Fibroblast of mammary gland (primary cell): ENCODE measurements at regions not wholly inside any gene's neighbourhood (a gene's known extent, or its start where the extent isn't known, plus 50 kb on each side); places are given as distances from the start of the nearest gene placed in this dataset.
"Not testable (repeated sequence)": the region's sequence is repeated elsewhere in the genome, so short reads cannot be mapped to it uniquely, and the experiment has no call there.

Experiments used
- DNase-seq: peaks from one replicate; pipeline ENCODE4 v3.0.0-alpha.2; 2010; ENCODE audit warnings: low read depth
- H3K4me3 ChIP-seq: 2 replicates; pipeline ENCODE4 v1.5.1; 2011; ENCODE audit warnings: low read depth, mild to moderate bottlenecking, low read length, moderate library complexity; ENCODE audit not compliant: control insufficient read depth
- CTCF ChIP-seq: conservative IDR thresholded peaks from 2 replicates; pipeline ENCODE4 v1.5.1; 2011; ENCODE audit warnings: low read depth, low read length, inconsistent platforms; ENCODE audit not compliant: control insufficient read depth, insufficient read depth

DNA sequence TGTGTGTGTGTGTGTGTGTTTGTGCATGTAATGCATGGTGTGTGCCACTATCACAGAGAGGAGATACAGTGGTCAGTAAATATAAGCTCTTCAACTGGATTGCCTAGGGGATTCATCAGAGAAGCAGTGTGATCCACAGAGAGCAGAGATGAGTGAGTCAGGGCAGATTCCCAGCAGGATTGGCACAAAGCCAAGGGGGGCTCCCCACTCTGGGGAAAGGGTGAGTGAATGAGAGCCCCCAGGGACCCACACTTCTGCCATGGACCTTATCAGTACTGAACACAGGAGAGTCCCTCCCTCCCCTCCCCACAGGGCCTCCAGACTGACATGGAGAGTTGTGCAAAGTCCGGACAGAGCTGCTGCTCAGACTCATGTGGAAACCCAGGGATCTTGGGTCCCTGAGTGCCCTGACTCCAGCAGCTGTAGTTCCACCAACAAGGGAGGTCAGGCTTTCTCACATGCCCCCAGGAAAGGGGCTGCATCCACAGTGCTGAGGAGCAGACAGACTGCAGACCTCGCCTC is 748.8 kb downstream of the NR4A2 start:
- DNase-seq: no peak
- H3K4me3 ChIP-seq: no peak overlapping the region
- no peak for TF ChIP-seq CTCF

- H3K4me3 ChIP-seq: no peak overlapping the region
- DNase-seq: no peak
- TF ChIP-seq CTCF: no peak
These were observed 757.6 kb downstream of the NR4A2 start for GRCh38 chr2:155574941-155575340.

GRCh38 chr2:155547571-155547970 is 785.0 kb downstream of the NR4A2 start:
- TF ChIP-seq CTCF: no peak
- H3K4me3 ChIP-seq: no peak overlapping the region
- no peak for DNase-seq

- no peak for TF ChIP-seq CTCF
These were observed 785.6 kb downstream of the NR4A2 start for GRCh38 chr2:155546721-155547555.

DNA sequence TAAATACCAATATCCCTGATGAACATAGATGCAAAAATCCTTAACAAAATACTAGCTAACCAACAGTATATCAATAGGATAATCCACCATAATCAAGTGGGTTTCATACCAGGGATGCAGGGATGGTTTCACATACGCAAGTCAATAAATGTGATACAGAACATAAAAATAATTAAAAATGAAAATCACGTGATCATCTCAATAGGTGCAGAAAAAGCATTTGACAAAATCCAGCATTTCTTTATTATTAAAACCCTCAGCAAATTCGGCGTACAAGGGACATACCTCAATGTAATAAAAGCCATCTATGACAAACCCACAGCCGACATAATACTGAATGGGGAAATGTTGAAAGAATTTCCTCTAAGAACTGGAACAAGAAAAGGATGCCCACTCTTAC is 793.5 kb downstream of the NR4A2 start:
- H3K4me3 ChIP-seq, DNase-seq: not testable (repeated sequence)

More at GRCh38 chr2:155546721-155547555, 785.6 kb downstream of the NR4A2 start:
- no peak for DNase-seq
- H3K4me3 ChIP-seq: no peak overlapping the region

- no peak overlapping the region for H3K4me3 ChIP-seq
- TF ChIP-seq CTCF: no peak
- no peak for DNase-seq
These were observed 804.5 kb downstream of the NR4A2 start for GRCh38 chr2:155528034-155528433.

GRCh38 chr2:155525199-155525598 is 807.3 kb downstream of the NR4A2 start:
- DNase-seq: no peak
- TF ChIP-seq CTCF: no peak
- H3K4me3 ChIP-seq: no peak overlapping the region
